Astrocyte of the cerebellum (primary cell): ENCODE measurements at regions not wholly inside any gene's neighbourhood (a gene's known extent, or its start where the extent isn't known, plus 50 kb on each side); places are given as distances from the start of the nearest gene placed in this dataset.

Experiments used
- DNase-seq: peaks from one replicate; pipeline ENCODE4 v3.0.0-alpha.2; 2011; ENCODE audit warnings: low read depth
- H3K4me3 ChIP-seq: 2 replicates; pipeline ENCODE4 v1.5.1; 2011; ENCODE audit warnings: mild to moderate bottlenecking, low read depth, low read length, moderate library complexity
- CTCF ChIP-seq: IDR thresholded peaks from 2 replicates; pipeline ENCODE4 v1.5.1; 2012; ENCODE audit warnings: low read length, low read depth, moderate library complexity, mild to moderate bottlenecking; ENCODE audit errors: missing control alignments
- in situ Hi-C: cut with HindIII; loops from 2 replicates; pipeline ENCODE4 v1.10.0; 2017; ENCODE audit warnings: low sequenced_read_pairs

DNA sequence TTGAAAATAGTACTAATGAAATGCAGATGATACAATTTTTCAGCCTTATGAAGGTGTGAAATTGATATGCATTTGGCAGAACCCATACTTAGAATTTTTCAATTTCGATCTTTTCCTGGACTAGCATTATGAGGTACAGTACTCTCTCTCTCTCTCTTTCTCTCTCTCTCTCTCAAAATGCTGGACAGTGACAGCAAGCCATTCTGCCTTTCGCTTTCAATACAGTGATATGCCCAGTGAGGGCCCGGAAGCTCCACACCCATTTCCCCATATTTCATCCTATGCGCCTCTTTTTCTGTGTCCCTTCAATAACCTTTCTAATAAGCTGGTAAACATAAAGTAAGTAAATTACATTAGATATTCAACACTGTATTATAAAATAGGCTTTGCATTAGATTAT lies 595.0 kb upstream of the UBE2E2 start:
- no peak for TF ChIP-seq CTCF
- H3K4me3 ChIP-seq: no peak overlapping the region
- DNase-seq: no peak
- in situ Hi-C loops: no loop called here

- in situ Hi-C loops: no loop called here
- no peak for TF ChIP-seq CTCF
- DNase-seq: no peak
- H3K4me3 ChIP-seq: no peak overlapping the region
Measured at GRCh38 chr3:22608721-22609120, 594.4 kb upstream of the UBE2E2 start.

GRCh38 chr3:22609139-22609538 lies 594.0 kb upstream of the UBE2E2 start:
- no peak for DNase-seq
- in situ Hi-C loops: no loop called here
- TF ChIP-seq CTCF: no peak
- H3K4me3 ChIP-seq: no peak overlapping the region

DNA sequence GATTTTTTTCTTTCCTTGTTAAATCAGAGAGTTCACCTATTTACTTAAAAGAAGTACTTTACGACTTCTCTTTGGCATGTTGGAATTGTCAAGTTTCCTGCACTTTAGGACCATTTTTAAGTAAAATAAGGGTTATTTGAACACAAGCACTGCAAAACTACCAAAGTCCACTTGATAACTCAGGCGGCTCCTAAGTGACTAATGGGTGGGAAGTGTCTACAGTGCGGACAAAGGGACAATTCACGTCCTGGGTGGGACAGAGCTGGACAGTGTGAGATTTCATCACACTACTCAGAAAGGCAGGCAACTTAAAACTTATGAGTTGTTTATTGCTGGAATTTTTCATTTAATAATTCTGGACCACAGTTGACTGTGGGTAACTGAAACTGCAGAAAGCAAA lies 590.2 kb upstream of the UBE2E2 start:
- in situ Hi-C loops: no loop called here
- no peak for TF ChIP-seq CTCF
- H3K4me3 ChIP-seq: no peak overlapping the region
- DNase-seq: no peak

DNA sequence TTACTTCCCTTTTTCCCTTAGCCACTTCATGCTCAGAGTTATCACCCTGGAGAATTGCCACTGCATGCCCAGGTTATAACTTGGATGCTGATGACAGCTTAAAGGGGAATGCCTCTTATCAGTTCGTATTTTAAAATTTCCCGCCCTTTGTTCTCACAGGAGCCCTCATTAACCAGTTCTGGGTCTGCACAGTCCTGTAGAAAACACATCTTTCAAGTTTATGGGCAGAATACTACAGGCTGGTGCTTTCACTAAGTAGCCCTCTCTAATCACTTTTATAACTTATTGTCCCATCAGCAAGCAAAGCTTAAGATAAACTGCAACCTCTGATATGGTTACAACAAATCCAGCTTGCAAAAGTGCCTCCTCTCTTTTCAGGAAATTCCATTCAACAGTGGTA lies 587.3 kb upstream of the UBE2E2 start:
- in situ Hi-C loops: no loop called here
- DNase-seq: no peak
- no peak overlapping the region for H3K4me3 ChIP-seq
- TF ChIP-seq CTCF: no peak

- H3K4me3 ChIP-seq: no peak overlapping the region
- in situ Hi-C loops: no loop called here
- no peak for DNase-seq
- TF ChIP-seq CTCF: no peak
Measured at GRCh38 chr3:22617372-22617771, 585.8 kb upstream of the UBE2E2 start.

GRCh38 chr3:22620498-22620897 lies 582.6 kb upstream of the UBE2E2 start:
- no peak for DNase-seq
- in situ Hi-C loops: no loop called here
- no peak for TF ChIP-seq CTCF

More at GRCh38 chr3:22620498-22620897, 582.6 kb upstream of the UBE2E2 start:
- no peak overlapping the region for H3K4me3 ChIP-seq
